PC-9 (cell line): ENCODE measurements at regions not wholly inside any gene's neighbourhood (a gene's known extent, or its start where the extent isn't known, plus 50 kb on each side); places are given as distances from the start of the nearest gene placed in this dataset.

ENCODE experiments used
- EZH2 ChIP-seq: fragments of 200-600 bp; sonication (generic); IDR thresholded peaks from 2 replicates; pipeline ENCODE4 v1.8.0; 2017; ENCODE audit warnings: antibody characterized with exemption, low read depth
- TF ChIP-seq, protein P1 (sequence below): fragments of 200-600 bp; sonication (generic); conservative IDR thresholded peaks from 2 replicates; pipeline ENCODE4 v1.6.1; 2017; ENCODE audit warnings: mixed run types, antibody characterized with exemption, mild to moderate bottlenecking, moderate library complexity

DNA sequence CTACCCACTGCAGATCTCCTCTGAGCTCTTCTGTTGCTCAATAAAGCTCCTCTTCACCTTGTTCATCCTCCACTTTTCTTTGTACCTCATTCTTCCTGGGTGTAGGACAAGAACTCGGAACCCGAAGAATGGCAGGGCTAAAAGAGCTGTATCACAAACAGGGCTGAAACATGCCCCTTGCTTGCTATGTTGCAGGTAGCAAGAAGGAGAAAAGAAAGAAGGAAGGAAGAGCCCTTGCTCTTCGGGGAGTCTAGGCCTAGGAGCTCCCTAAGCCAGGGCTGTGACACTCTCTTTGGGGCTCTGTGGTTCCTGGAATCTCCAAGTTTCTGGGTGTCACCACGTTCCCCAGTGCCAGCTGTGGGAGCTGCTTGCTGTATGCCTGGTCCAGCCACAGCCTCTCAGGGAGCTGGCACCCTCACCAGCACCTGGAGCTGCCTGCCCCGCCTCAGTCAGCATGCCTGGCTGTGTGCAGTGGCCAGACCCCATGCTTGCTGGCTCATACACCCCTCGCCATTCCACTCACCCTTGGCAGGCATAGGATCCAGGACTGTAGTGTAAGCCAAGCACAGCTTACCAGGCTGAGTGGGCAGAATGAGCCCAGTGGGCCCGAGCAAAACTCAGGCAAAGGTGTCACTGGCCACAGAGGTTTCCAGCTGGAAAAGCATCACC, 274.8 kb upstream of the ADRA1B start:
- TF ChIP-seq, protein P1, sequence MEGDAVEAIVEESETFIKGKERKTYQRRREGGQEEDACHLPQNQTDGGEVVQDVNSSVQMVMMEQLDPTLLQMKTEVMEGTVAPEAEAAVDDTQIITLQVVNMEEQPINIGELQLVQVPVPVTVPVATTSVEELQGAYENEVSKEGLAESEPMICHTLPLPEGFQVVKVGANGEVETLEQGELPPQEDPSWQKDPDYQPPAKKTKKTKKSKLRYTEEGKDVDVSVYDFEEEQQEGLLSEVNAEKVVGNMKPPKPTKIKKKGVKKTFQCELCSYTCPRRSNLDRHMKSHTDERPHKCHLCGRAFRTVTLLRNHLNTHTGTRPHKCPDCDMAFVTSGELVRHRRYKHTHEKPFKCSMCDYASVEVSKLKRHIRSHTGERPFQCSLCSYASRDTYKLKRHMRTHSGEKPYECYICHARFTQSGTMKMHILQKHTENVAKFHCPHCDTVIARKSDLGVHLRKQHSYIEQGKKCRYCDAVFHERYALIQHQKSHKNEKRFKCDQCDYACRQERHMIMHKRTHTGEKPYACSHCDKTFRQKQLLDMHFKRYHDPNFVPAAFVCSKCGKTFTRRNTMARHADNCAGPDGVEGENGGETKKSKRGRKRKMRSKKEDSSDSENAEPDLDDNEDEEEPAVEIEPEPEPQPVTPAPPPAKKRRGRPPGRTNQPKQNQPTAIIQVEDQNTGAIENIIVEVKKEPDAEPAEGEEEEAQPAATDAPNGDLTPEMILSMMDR: no peak
- TF ChIP-seq EZH2: no peak
